GM12878 (cell line): ENCODE measurements at regions not wholly inside any gene's neighbourhood (a gene's known extent, or its start where the extent isn't known, plus 50 kb on each side); places are given as distances from the start of the nearest gene placed in this dataset.

Source experiments
- ATAC-seq: fragments of 200-7000 bp; cut with Tn5 transposase; 3 replicates; pipeline ENCODE4 v1.9.1; 2020; ENCODE audit warnings: mild to moderate bottlenecking, moderate library complexity
- BruUV-seq: library from RNA; stranded (reverse); fragments of 400-500 nt; replicated peaks from 2 replicates; lab custom pipeline; 2021; lab: Mats Ljungman, UMichigan
- CTCF ChIA-PET: fragments of 300-600 bp; sonication (Branson Sonifier 250); formaldehyde crosslinking; extraction: SDS; loops from one replicate; lab custom pipeline; 2021; ENCODE audit warnings: inconsistent platforms; lab: Yijun Ruan, JAX
- POLR2A ChIA-PET: fragments of 350-600 bp; formaldehyde crosslinking; extraction: SDS; loops from one replicate; lab custom pipeline; 2021; ENCODE audit warnings: inconsistent platforms; lab: Charles Lee
- RAD21 ChIA-PET: fragments of 300-600 bp; sonication (Branson Sonifier 250); formaldehyde crosslinking; loops from one replicate; lab custom pipeline; 2023; ENCODE audit warnings: antibody characterized with exemption; ENCODE audit not compliant: unreplicated experiment; lab: Charles Lee
- SMC1A ChIA-PET: fragments of 300-600 bp; sonication (Branson Sonifier 250); formaldehyde crosslinking; loops from one replicate; lab custom pipeline; 2023; ENCODE audit not compliant: unreplicated experiment, uncharacterized antibody; lab: Charles Lee
- DNase-seq: peaks from one replicate; pipeline ENCODE4 v3.0.0-alpha.2; 2011; ENCODE audit warnings: low read depth, low spot score
- FAIRE-seq: peaks from 3 replicates; lab custom pipeline; 2011; peaks lifted over from hg19 to GRCh38; lab: Jason Lieb, UNC
- H2AFZ ChIP-seq: 2 replicates; pipeline ENCODE4 v1.6.0; 2011; ENCODE audit warnings: low read depth, low read length, control low read depth; ENCODE audit not compliant: control insufficient read depth
- H3K27ac ChIP-seq: 2 replicates; pipeline ENCODE4 v1.5.1; 2011; ENCODE audit warnings: control low read depth; ENCODE audit not compliant: control insufficient read depth, insufficient read depth
- H3K27me3 ChIP-seq, 2 experiments: replicated peaks in 1 of 2; 2 replicates each; pipeline versions ENCODE4 v1.6.0 to v1.6.1; 2011; ENCODE audit warnings: low read length in 1 of 2; ENCODE audit not compliant: control insufficient read depth in 2 of 2, insufficient read depth in 2 of 2
- H3K36me3 ChIP-seq, 2 experiments: 2 replicates each; pipeline ENCODE4 v1.5.1; 2011; ENCODE audit warnings: low read length in 1 of 2; ENCODE audit not compliant: control insufficient read depth in 2 of 2, insufficient read depth in 2 of 2
- H3K4me1 ChIP-seq: 2 replicates; pipeline ENCODE4 v1.6.1; 2011; ENCODE audit warnings: mild to moderate bottlenecking, low read length, moderate library complexity, mixed read lengths; ENCODE audit not compliant: control insufficient read depth, insufficient read depth
- H3K4me2 ChIP-seq: 2 replicates; pipeline ENCODE4 v1.6.0; 2011; ENCODE audit warnings: control low read depth; ENCODE audit not compliant: control insufficient read depth, insufficient read depth
- H3K4me3 ChIP-seq: fragments of 200-600 bp; sonication (generic); 2 replicates; pipeline ENCODE4 v1.5.1; 2016
- H3K79me2 ChIP-seq: 2 replicates; pipeline ENCODE4 v1.6.0; 2011; ENCODE audit warnings: low read length; ENCODE audit not compliant: control insufficient read depth, insufficient read depth
- H3K9ac ChIP-seq: 2 replicates; pipeline ENCODE4 v1.8.0; 2011; ENCODE audit warnings: low read length, control low read depth, mixed read lengths; ENCODE audit not compliant: control insufficient read depth, insufficient read depth
- H3K9me3 ChIP-seq: replicated peaks from 3 replicates; pipeline ENCODE4 v1.5.1; 2011; ENCODE audit warnings: mild to moderate bottlenecking, low read length; ENCODE audit not compliant: control insufficient read depth, insufficient read depth
- H4K20me1 ChIP-seq: 2 replicates; pipeline ENCODE4 v1.6.0; 2011; ENCODE audit not compliant: control insufficient read depth, insufficient read depth
- BCLAF1 ChIP-seq: fragments of 450-650 bp; IDR thresholded peaks from 2 replicates; pipeline ENCODE4 v1.6.1; 2017; ENCODE audit warnings: antibody characterized with exemption, mild to moderate bottlenecking, moderate library complexity
- EP300 ChIP-seq, 2 experiments: fragments of 150-350 bp in 1 of 2; IDR thresholded peaks; 2 replicates each; pipeline ENCODE4 v1.6.1; 2011 to 2012; ENCODE audit warnings: low read depth in 2 of 2, low read length in 2 of 2, borderline replicate concordance in 1 of 2, improper control_type of control experiment in 1 of 2, inconsistent platforms in 1 of 2; ENCODE audit not compliant: control insufficient read depth in 1 of 2
- GABPA ChIP-seq: IDR thresholded peaks from 2 replicates; pipeline ENCODE4 v1.6.1; 2014; ENCODE audit warnings: antibody characterized with exemption, low read depth, mild to moderate bottlenecking, inconsistent platforms
- NFYA ChIP-seq: IDR thresholded peaks from 2 replicates; pipeline ENCODE4 v1.6.1; 2011; ENCODE audit warnings: low read depth, mild to moderate bottlenecking, low read length, improper control_type of control experiment, borderline replicate concordance
- PAX5 ChIP-seq: IDR thresholded peaks from 2 replicates; pipeline ENCODE4 v1.6.1; 2011; ENCODE audit warnings: low read depth, low read length, borderline replicate concordance
- SIX5 ChIP-seq: IDR thresholded peaks from 2 replicates; pipeline ENCODE4 v1.6.1; 2011; ENCODE audit warnings: mild to moderate bottlenecking, low read depth, low read length, moderate library complexity; ENCODE audit not compliant: severe bottlenecking
- SUPT20H ChIP-seq: IDR thresholded peaks from 2 replicates; pipeline ENCODE4 v1.6.1; 2011; ENCODE audit warnings: low read depth, mild to moderate bottlenecking, low read length, moderate library complexity, borderline replicate concordance; ENCODE audit not compliant: control insufficient read depth
- WGBS: methylation state at CpG from one replicate; pipeline ENCODE4 v1.1.6; 2016; ENCODE audit warnings: low lambda C conversion rate; ENCODE audit not compliant: insufficient replicate concordance, insufficient coverage; ENCODE audit errors: missing lambda C conversion rate; 5-methylcytosine and 5-hydroxymethylcytosine counted together
- in situ Hi-C: fragments of 300-500 bp; cut with MboI; formaldehyde crosslinking; loops from 9 replicates; pipeline ENCODE4 v1.14.3; 2018; ENCODE audit warnings: mixed read lengths
- intact Hi-C: fragments of 100-400 bp; cut with micrococcal nuclease; formaldehyde crosslinking; loops from one replicate; pipeline ENCODE4 v1.14.2; 2022; ENCODE audit not compliant: unreplicated experiment
- TF ChIP-seq, protein P1 (sequence below): fragments of 450-650 bp; IDR thresholded peaks from 2 replicates; pipeline ENCODE4 v1.6.1; 2017; ENCODE audit warnings: borderline replicate concordance

DNA sequence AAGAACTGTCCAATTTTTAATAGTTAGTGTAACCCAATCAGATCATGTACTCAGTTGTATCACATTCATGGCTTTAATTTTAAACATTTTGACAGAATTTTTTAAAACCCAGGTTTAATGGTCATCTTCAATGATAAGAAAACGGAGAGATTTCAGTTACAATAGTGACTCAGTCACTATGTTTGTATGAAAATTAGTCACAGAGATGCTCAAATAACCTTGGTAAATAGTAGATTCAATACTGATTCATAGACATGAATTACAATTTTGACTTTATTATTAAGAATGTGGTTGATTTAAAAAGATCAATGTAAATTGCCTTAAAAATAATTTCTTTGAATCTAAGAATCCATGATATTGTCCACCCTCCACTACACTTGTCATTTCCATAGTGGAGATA lies 64.6 kb upstream of the TYRP1 start (continued):
- TF ChIP-seq, protein P1, sequence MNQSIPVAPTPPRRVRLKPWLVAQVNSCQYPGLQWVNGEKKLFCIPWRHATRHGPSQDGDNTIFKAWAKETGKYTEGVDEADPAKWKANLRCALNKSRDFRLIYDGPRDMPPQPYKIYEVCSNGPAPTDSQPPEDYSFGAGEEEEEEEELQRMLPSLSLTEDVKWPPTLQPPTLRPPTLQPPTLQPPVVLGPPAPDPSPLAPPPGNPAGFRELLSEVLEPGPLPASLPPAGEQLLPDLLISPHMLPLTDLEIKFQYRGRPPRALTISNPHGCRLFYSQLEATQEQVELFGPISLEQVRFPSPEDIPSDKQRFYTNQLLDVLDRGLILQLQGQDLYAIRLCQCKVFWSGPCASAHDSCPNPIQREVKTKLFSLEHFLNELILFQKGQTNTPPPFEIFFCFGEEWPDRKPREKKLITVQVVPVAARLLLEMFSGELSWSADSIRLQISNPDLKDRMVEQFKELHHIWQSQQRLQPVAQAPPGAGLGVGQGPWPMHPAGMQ: no peak

- H3K4me1 ChIP-seq: no peaks in the 10 kb centered on the region
- ChIA-PET RAD21 (no interaction called here), SMC1A (no interaction called here), POLR2A (no interaction called here), CTCF (no interaction called here)
- no peak overlapping the region for H3K27ac ChIP-seq
- ATAC-seq (no peak), FAIRE-seq (no peak), DNase-seq (no peak)
- TF ChIP-seq BCLAF1 (no peak), NFYA (no peak), GABPA (no peak), SUPT20H (no peak), SIX5 (no peak), EP300 (IDR thresholded peaks at IDR 0.05; ENCODE audit: borderline replicate concordance in 1 of 2, control insufficient read depth in 1 of 2, low read depth in 2 of 2, low read length in 2 of 2) (no peak), PAX5 (no peak)
- intact Hi-C loops: no loop called here
- no peaks in the 10 kb centered on the region for H3K79me2 ChIP-seq
- no peaks in the 10 kb centered on the region for H3K36me3 ChIP-seq
- H3K9ac ChIP-seq: no peak overlapping the region
- no peak overlapping the region for H2AFZ ChIP-seq
- H3K4me3 ChIP-seq: no peak overlapping the region
- H3K9me3 ChIP-seq: no peaks in the 10 kb centered on the region
- no peak overlapping the region for H3K4me2 ChIP-seq
- H4K20me1 ChIP-seq: no peaks in the 10 kb centered on the region
- H3K27me3 ChIP-seq: no peaks in the 10 kb centered on the region
- BruUV-seq: no TSS peak
- 0% methylated on average over 2 of the region's 2 CpGs for WGBS
- in situ Hi-C loops: no loop called here
Observed at GRCh38 chr9:12629067-12629466, 64.1 kb upstream of the TYRP1 start.
